ENCODE measurements at regions not wholly inside any gene's neighbourhood (a gene's known extent, or its start where the extent isn't known, plus 50 kb on each side); places are given as distances from the start of the nearest gene placed in this dataset.

- peak in 3 of 4 donors; percentile 40 to 48 (median 41) for TF ChIP-seq CTCF (IDR thresholded peaks at IDR 0.05)
- TF ChIP-seq POLR2A (IDR thresholded peaks at IDR 0.05) = no peak
Observed at GRCh38 chr5:62143268-62144229, 162.5 kb upstream of the KIF2A start.
